ENCODE measurements at regions not wholly inside any gene's neighbourhood (a gene's known extent, or its start where the extent isn't known, plus 50 kb on each side); places are given as distances from the start of the nearest gene placed in this dataset.

DNA sequence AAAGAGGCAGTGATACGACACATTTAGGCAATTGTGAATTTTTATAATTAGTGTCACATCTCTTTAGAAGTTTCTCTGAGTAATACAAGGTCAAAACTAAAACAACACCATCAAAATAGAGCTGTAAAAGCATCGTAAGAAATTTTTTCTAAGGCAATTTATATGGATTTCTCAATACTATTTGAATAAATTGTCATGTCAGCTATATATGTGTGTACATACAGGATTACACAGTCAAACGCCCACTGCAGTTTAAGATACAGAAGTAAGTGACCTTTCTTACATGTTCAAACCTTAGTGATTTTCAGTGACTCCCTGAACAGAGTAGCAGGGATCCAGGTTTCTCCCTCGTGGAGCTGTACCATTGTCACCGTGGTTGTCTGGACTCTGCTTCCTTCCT is 129.1 kb upstream of the CBLN2 start:
- H3K79me2 ChIP-seq (ENCODE audit: control insufficient read depth in 1 of 2, insufficient read depth in 2 of 2, low read length in 2 of 2) = no peaks in the 10 kb centered on the region
- 0 out of 2 replicates have a peak overlapping the region, but pooled peaks have one; percentile 60 for H2AFZ ChIP-seq (ENCODE audit: low read length)
- no peaks in the 10 kb centered on the region for H3K23me2 ChIP-seq (ENCODE audit: low read depth, low read length)
- H3K4me2 ChIP-seq (ENCODE audit: insufficient read depth in 1 of 2, low read depth in 2 of 2, low read length in 2 of 2) = no peak overlapping the region
- H3K9ac ChIP-seq (replicated peaks in 1 of 4; ENCODE audit: extremely low read depth in 1 of 4, low read depth in 3 of 4, low read length in 3 of 4) = no peak overlapping the region
- H3K4me1 ChIP-seq (replicated peaks in 1 of 4; ENCODE audit: control insufficient read depth in 3 of 4, insufficient read depth in 4 of 4, low read length in 3 of 4) = no peaks in the 10 kb centered on the region
- no peak for TF ChIP-seq POLR2A (IDR thresholded peaks at IDR 0.05; ENCODE audit: control extremely low read depth in 1 of 2, low read depth in 2 of 2, low read length in 2 of 2)
- no peak for TF ChIP-seq NRF1 (IDR thresholded peaks at IDR 0.05; ENCODE audit: low read depth, low read length)
- TF ChIP-seq KDM1A (IDR thresholded peaks at IDR 0.05; ENCODE audit: borderline replicate concordance, low read length) = no peak
- no peak for TF ChIP-seq TEAD4 (IDR thresholded peaks at IDR 0.05; ENCODE audit: low read depth, low read length)
- no peak for TF ChIP-seq TAF7 (optimal IDR thresholded peaks at IDR 0.05; ENCODE audit: borderline replicate concordance, low read depth, low read length)
- TF ChIP-seq TBP (IDR thresholded peaks at IDR 0.05; ENCODE audit: low read depth, low read length) = no peak
- TF ChIP-seq EP300 (IDR thresholded peaks at IDR 0.05; ENCODE audit: borderline replicate concordance in 1 of 2, low read depth in 2 of 2, low read length in 2 of 2) = no peak
- peak; percentile 35; the same call in 1 of the 2 replicates for TF ChIP-seq MAFK (IDR thresholded peaks at IDR 0.05; ENCODE audit: low read depth, low read length)
- H2BK12ac ChIP-seq (ENCODE audit: low read depth, low read length) = 0 out of 2 replicates have a peak overlapping the region, but pooled peaks have one; percentile 12
- ChIA-PET CTCF (ENCODE audit: partially characterized antibody) (interaction anchor here (0.6 to 2.2 kb wide), 5 partner anchors 8 to 519 kb away, joined by 3 to 11 read pairs (median 3); no protein-coding TSS in a partner anchor), POLR2A (ENCODE audit: partially characterized antibody) (no interaction called here)
- no peak overlapping the region for H2BK15ac ChIP-seq (ENCODE audit: low read length)
- no peak overlapping the region for H4K5ac ChIP-seq (ENCODE audit: insufficient read length, low read depth, low read length)
- H2BK20ac ChIP-seq (ENCODE audit: low read length) = no peak overlapping the region
- peaks cover 0 to 5% of the 10 kb centered on the region in 2 experiments; a peak in 1 of 4 replicates for H3K9me3 ChIP-seq (ENCODE audit: insufficient read depth in 2 of 2, low read depth in 1 of 2, low read length in 1 of 2)
- 94% methylated on average over 5 of the region's 5 CpGs; no CpG with 5 or more reads in 1 of the 2 experiments for WGBS, 2 experiments (ENCODE audit: extremely low coverage in 1 of 2, insufficient coverage in 1 of 2, insufficient read length in 1 of 2, insufficient replicate concordance in 2 of 2, low coverage in 1 of 2, low lambda C conversion rate in 2 of 2, missing lambda C conversion rate in 1 of 2)
- no peaks in the 10 kb centered on the region for H3K27me3 ChIP-seq (replicated peaks in 1 of 4; ENCODE audit: control insufficient read depth in 3 of 4, extremely low read depth in 1 of 4, insufficient read depth in 3 of 4, low read length in 3 of 4)
- no peak overlapping the region for H2AK5ac ChIP-seq (ENCODE audit: low read depth, low read length)
- H3K36me3 ChIP-seq (ENCODE audit: control insufficient read depth in 2 of 4, insufficient read depth in 4 of 4, low read length in 3 of 4) = no peaks in the 10 kb centered on the region
- FAIRE-seq = no peak
- no peak overlapping the region for H4K91ac ChIP-seq (replicated peaks; ENCODE audit: insufficient read length, low read length)
- no peak overlapping the region for H3K23ac ChIP-seq (ENCODE audit: insufficient read length)
- no peaks in the 10 kb centered on the region for H3K79me1 ChIP-seq (ENCODE audit: low read depth, low read length)
- H3K18ac ChIP-seq (ENCODE audit: extremely low read depth, low read length) = no peak overlapping the region
- no peak overlapping the region for H3K14ac ChIP-seq (ENCODE audit: insufficient read length)
- no peak overlapping the region for H3K4me3 ChIP-seq (ENCODE audit: extremely low read depth in 1 of 4, insufficient read depth in 2 of 4, low read depth in 3 of 4, low read length in 4 of 4)
- H3K27ac ChIP-seq (ENCODE audit: low read depth, low read length) = no peak overlapping the region
- no peak overlapping the region for H3K4ac ChIP-seq (replicated peaks; ENCODE audit: insufficient read length, low read depth, low read length)
- H2BK5ac ChIP-seq (ENCODE audit: low read depth, low read length) = no peak overlapping the region
- no peaks in the 10 kb centered on the region for H4K20me1 ChIP-seq (replicated peaks in 1 of 2; ENCODE audit: control insufficient read depth in 1 of 2, insufficient read depth in 2 of 2, low read length in 2 of 2)
- H3K56ac ChIP-seq (replicated peaks; ENCODE audit: insufficient read length, low read depth, low read length) = no peak overlapping the region
- no peak overlapping the region for H2BK120ac ChIP-seq (replicated peaks; ENCODE audit: low read depth, low read length)
- no peak for DNase-seq (ENCODE audit: low read depth in 1 of 2, low spot score in 2 of 2)
- no peak overlapping the region; the same call in 1 of the 2 replicates for H4K8ac ChIP-seq (ENCODE audit: extremely low read depth, insufficient read depth, low read length)
